ENCODE measurements at regions not wholly inside any gene's neighbourhood (a gene's known extent, or its start where the extent isn't known, plus 50 kb on each side); places are given as distances from the start of the nearest gene placed in this dataset.

DNA sequence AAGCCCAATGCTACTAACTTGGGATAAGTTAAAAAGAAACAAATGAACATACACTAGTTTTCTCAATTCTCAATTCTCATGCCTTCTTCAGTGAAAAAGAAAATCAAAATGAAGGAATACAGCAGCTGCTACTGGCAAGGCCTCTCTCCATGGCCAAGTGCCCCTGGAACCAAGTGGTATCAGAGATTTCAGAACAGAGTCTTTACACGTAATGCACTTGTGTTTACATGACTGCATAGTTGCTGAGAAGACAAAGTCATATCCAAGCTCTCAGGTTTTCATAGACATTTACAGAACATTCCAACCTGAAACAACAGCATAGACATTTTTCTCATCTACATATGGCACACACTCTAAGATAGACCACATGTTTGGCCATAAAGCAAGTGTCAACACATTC lies 789.9 kb downstream of the CBLN2 start:
- TF ChIP-seq CTCF (IDR thresholded peaks at IDR 0.05) (no peak), EP300 (IDR thresholded peaks at IDR 0.05) (no peak)

Data from tibial nerve (tissue), 4 donors.